Thyroid gland (tissue), 4 donors: ENCODE measurements at regions not wholly inside any gene's neighbourhood (a gene's known extent, or its start where the extent isn't known, plus 50 kb on each side); places are given as distances from the start of the nearest gene placed in this dataset.

Experiments
- CTCF ChIP-seq, 6 experiments: fragments of 200-600 bp in 3 of 6; fragments of 450-650 bp in 3 of 6; sonication (generic) in 3 of 6; IDR thresholded peaks; one replicate each; pipeline ENCODE4 v1.5.1; 2016 to 2019; ENCODE audit warnings: antibody characterized with exemption in 6 of 6, mild to moderate bottlenecking in 2 of 6, inconsistent platforms in 1 of 6, moderate library complexity in 1 of 6
- POLR2A ChIP-seq, 2 donors: fragments of 450-650 bp; IDR thresholded peaks; one replicate each; pipeline ENCODE4 v1.6.1; 2017; ENCODE audit warnings: antibody characterized with exemption in 2 of 2, mild to moderate bottlenecking in 2 of 2, moderate library complexity in 1 of 2

GRCh38 chr22:35195226-35195625, 62.1 kb upstream of the HMGXB4 start:
- no peak for TF ChIP-seq CTCF (IDR thresholded peaks at IDR 0.05)
- no peak for TF ChIP-seq POLR2A (IDR thresholded peaks at IDR 0.05)
